IMR-90 (cell line): ENCODE measurements at regions not wholly inside any gene's neighbourhood (a gene's known extent, or its start where the extent isn't known, plus 50 kb on each side); places are given as distances from the start of the nearest gene placed in this dataset.
A peak's percentile ranks its signal among the peaks of the same experiment; 100 is the strongest.

Experiments
- ATAC-seq: fragments of 200-7000 bp; cut with Tn5 transposase; 2 replicates; pipeline ENCODE4 v1.9.1; 2020; ENCODE audit warnings: low read depth, mild to moderate bottlenecking, moderate library complexity
- BruUV-seq: library from RNA; stranded (reverse); fragments of 400-500 nt; replicated peaks from 2 replicates; lab custom pipeline; 2021; lab: Mats Ljungman, UMichigan
- CTCF ChIA-PET: fragments of 300-600 bp; formaldehyde crosslinking; extraction: SDS; loops from one replicate; lab custom pipeline; 2021; ENCODE audit warnings: antibody characterized with exemption; lab: Yijun Ruan, JAX
- POLR2A ChIA-PET: fragments of 300-600 bp; sonication (Branson Sonifier 250); formaldehyde crosslinking; loops from one replicate; lab custom pipeline; 2022; ENCODE audit warnings: antibody characterized with exemption; ENCODE audit not compliant: unreplicated experiment; lab: Charles Lee
- DNase-seq: peaks from one replicate; pipeline ENCODE4 v3.0.0; 2013
- H2AFZ ChIP-seq: replicated peaks from 2 replicates; pipeline ENCODE3; 2013; ENCODE audit warnings: low read length, mild to moderate bottlenecking; ENCODE audit not compliant: poor library complexity
- H2AK5ac ChIP-seq: 2 replicates; pipeline ENCODE4 v1.6.1; 2013; ENCODE audit warnings: low read depth, low read length, inconsistent platforms
- H2AK9ac ChIP-seq: replicated peaks from 2 replicates; pipeline ENCODE3; 2013; ENCODE audit warnings: mild to moderate bottlenecking, low read depth, low read length, moderate library complexity; ENCODE audit not compliant: poor library complexity
- H2BK120ac ChIP-seq: 2 replicates; pipeline ENCODE4 v1.6.1; 2013; ENCODE audit warnings: low read depth, low read length, inconsistent platforms
- H2BK15ac ChIP-seq: 3 replicates; pipeline ENCODE4 v1.6.1; 2013; ENCODE audit warnings: low read depth, low read length, inconsistent platforms
- H2BK20ac ChIP-seq: 2 replicates; pipeline ENCODE4 v1.6.1; 2013; ENCODE audit warnings: low read depth, mild to moderate bottlenecking, inconsistent platforms, low read length, moderate library complexity
- H2BK5ac ChIP-seq: 2 replicates; pipeline ENCODE4 v1.6.1; 2013; ENCODE audit warnings: mild to moderate bottlenecking, low read depth, low read length, inconsistent platforms; ENCODE audit not compliant: poor library complexity, severe bottlenecking
- H3K14ac ChIP-seq: replicated peaks from 2 replicates; pipeline ENCODE4 v1.6.1; 2013; ENCODE audit warnings: low read depth, low read length, inconsistent platforms
- H3K18ac ChIP-seq: 2 replicates; pipeline ENCODE4 v1.6.1; 2013; ENCODE audit warnings: low read depth, low read length, control low read depth
- H3K23ac ChIP-seq: 2 replicates; pipeline ENCODE4 v1.6.1; 2013; ENCODE audit warnings: low read depth, low read length, inconsistent platforms
- H3K27ac ChIP-seq: 2 replicates; pipeline ENCODE4 v1.5.1; 2013; ENCODE audit warnings: mild to moderate bottlenecking, control low read depth, low read length; ENCODE audit not compliant: insufficient read depth
- H3K27me3 ChIP-seq: 2 replicates; pipeline ENCODE4 v1.6.1; 2013; ENCODE audit warnings: low read length; ENCODE audit not compliant: control insufficient read depth, insufficient read depth
- H3K36me3 ChIP-seq: 2 replicates; pipeline ENCODE4 v1.6.1; 2013; ENCODE audit warnings: low read length, mixed read lengths; ENCODE audit not compliant: control insufficient read depth, insufficient read depth
- H3K4ac ChIP-seq: 2 replicates; pipeline ENCODE4 v1.6.1; 2013; ENCODE audit warnings: low read depth, low read length, inconsistent platforms
- H3K4me1 ChIP-seq: 2 replicates; pipeline ENCODE4 v1.6.1; 2013; ENCODE audit warnings: low read length, mixed read lengths; ENCODE audit not compliant: control insufficient read depth, insufficient read depth
- H3K4me2 ChIP-seq: 2 replicates; pipeline ENCODE4 v1.6.1; 2013; ENCODE audit warnings: low read depth, mild to moderate bottlenecking, control low read depth, low read length, moderate library complexity
- H3K4me3 ChIP-seq: 2 replicates; pipeline ENCODE4 v1.5.1; 2013; ENCODE audit warnings: low read depth, mild to moderate bottlenecking, control low read depth, low read length, moderate library complexity; ENCODE audit not compliant: insufficient read depth
- H3K56ac ChIP-seq: 2 replicates; pipeline ENCODE4 v1.6.1; 2013; ENCODE audit warnings: low read length, inconsistent platforms; ENCODE audit not compliant: insufficient read depth; ENCODE audit errors: extremely low read depth
- H3K79me1 ChIP-seq, 2 experiments: 2 replicates each; pipeline ENCODE4 v1.6.1; 2013; ENCODE audit warnings: low read length in 2 of 2, inconsistent platforms in 1 of 2, low read depth in 1 of 2
- H3K9ac ChIP-seq: 2 replicates; pipeline ENCODE4 v1.6.1; 2013; ENCODE audit warnings: low read depth, low read length, control low read depth
- H3K9me1 ChIP-seq: 2 replicates; pipeline ENCODE4 v1.6.1; 2013; ENCODE audit warnings: low read length, inconsistent platforms; ENCODE audit not compliant: insufficient read depth
- H3K9me3 ChIP-seq: 2 replicates; pipeline ENCODE4 v1.6.1; 2013; ENCODE audit warnings: low read length; ENCODE audit not compliant: control insufficient read depth, insufficient read depth
- H4K20me1 ChIP-seq: 2 replicates; pipeline ENCODE4 v1.6.1; 2013; ENCODE audit warnings: low read length, inconsistent platforms; ENCODE audit not compliant: insufficient read depth
- H4K5ac ChIP-seq: 2 replicates; pipeline ENCODE4 v1.6.1; 2013; ENCODE audit warnings: mild to moderate bottlenecking, low read depth, low read length, control low read depth
- H4K8ac ChIP-seq, 2 experiments: 2 replicates each; pipeline ENCODE4 v1.6.1; 2013; ENCODE audit warnings: low read depth in 2 of 2, low read length in 2 of 2, control low read depth in 1 of 2, inconsistent platforms in 1 of 2
- H4K91ac ChIP-seq: 2 replicates; pipeline ENCODE4 v1.6.1; 2013; ENCODE audit warnings: low read depth, low read length, inconsistent platforms; ENCODE audit not compliant: insufficient read depth
- MAFK ChIP-seq: IDR thresholded peaks from 2 replicates; pipeline ENCODE4 v1.6.1; 2012; ENCODE audit warnings: low read depth, low read length, improper control_type of control experiment
- POLR2A ChIP-seq: IDR thresholded peaks from 2 replicates; pipeline ENCODE4 v1.6.1; 2012; ENCODE audit warnings: mild to moderate bottlenecking, low read depth, low read length
- RAD21 ChIP-seq: IDR thresholded peaks from 2 replicates; pipeline ENCODE4 v1.6.1; 2012; ENCODE audit warnings: low read length, improper control_type of control experiment
- RFX5 ChIP-seq: IDR thresholded peaks from 2 replicates; pipeline ENCODE4 v1.8.0; 2012; ENCODE audit warnings: low read depth, mild to moderate bottlenecking, low read length, moderate library complexity
- WGBS, 2 experiments: methylation state at CpG; one replicate each; pipeline versions ENCODE4 v1.1.5 to v1.1.7; 2013; ENCODE audit warnings: missing lambda C conversion rate in 2 of 2; ENCODE audit not compliant: insufficient read length in 1 of 2; ENCODE audit errors: extremely low coverage in 2 of 2; 5-methylcytosine and 5-hydroxymethylcytosine counted together
- dilution Hi-C: fragments of 300-500 bp; cut with HindIII; formaldehyde crosslinking; loops from one replicate; pipeline ENCODE4 v1.14.3; 2018; ENCODE audit warnings: low sequenced_read_pairs; ENCODE audit not compliant: unreplicated experiment
- in situ Hi-C: fragments of 300-500 bp; cut with MboI; formaldehyde crosslinking; loops from 3 replicates; pipeline ENCODE4 v1.14.3; 2019; ENCODE audit warnings: low sequenced_read_pairs, inconsistent platforms, mixed read lengths
- intact Hi-C: fragments of 100-400 bp; cut with micrococcal nuclease; formaldehyde crosslinking; loops from 2 replicates; pipeline ENCODE4 v1.10.0; 2022
- TF ChIP-seq, protein P1 (sequence below): fragments of 150-350 bp; IDR thresholded peaks from 2 replicates; pipeline ENCODE4 v1.6.1; 2017; ENCODE audit warnings: mild to moderate bottlenecking, antibody characterized with exemption, low read length, low read depth

DNA sequence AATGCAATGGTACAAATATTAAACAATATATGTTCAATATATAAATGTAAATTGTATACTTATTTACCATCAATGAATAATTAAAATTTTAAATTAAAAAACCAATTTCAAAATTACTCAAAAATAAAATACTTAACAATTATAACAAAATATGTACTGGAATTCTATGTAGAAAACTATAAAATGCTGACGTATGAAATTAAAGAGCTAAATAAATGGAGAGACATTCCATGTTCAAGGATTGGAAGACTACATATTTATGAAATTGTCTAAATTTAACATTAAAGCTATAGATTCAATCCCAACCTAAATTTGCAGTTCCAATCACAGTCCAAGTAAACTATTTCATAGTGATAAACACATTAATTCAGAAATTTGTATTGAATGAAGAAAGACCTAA is 1522.4 kb downstream of the SI start:
- no peaks in the 10 kb centered on the region for H3K27me3 ChIP-seq
- no peak overlapping the region for H3K56ac ChIP-seq
- H2AK9ac ChIP-seq, result no peak overlapping the region
- H3K18ac ChIP-seq, result no peak overlapping the region
- H3K14ac ChIP-seq, result no peak overlapping the region
- H3K9me3 ChIP-seq, result peaks cover 6% of the 10 kb centered on the region
- CTCF ChIA-PET, result no interaction called here
- BruUV-seq, result no TSS peak
- no peak overlapping the region for H3K9ac ChIP-seq
- H4K91ac ChIP-seq, result no peak overlapping the region
- no peak overlapping the region for H3K27ac ChIP-seq
- H3K9me1 ChIP-seq, result no peaks in the 10 kb centered on the region
- TF ChIP-seq RAD21 (no peak), RFX5 (no peak), MAFK (peak; percentile 55), POLR2A (no peak)
- TF ChIP-seq, protein P1, sequence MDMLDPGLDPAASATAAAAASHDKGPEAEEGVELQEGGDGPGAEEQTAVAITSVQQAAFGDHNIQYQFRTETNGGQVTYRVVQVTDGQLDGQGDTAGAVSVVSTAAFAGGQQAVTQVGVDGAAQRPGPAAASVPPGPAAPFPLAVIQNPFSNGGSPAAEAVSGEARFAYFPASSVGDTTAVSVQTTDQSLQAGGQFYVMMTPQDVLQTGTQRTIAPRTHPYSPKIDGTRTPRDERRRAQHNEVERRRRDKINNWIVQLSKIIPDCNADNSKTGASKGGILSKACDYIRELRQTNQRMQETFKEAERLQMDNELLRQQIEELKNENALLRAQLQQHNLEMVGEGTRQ, result no peak
- ATAC-seq, result no peak
- no peaks in the 10 kb centered on the region for H3K4me1 ChIP-seq
- H3K36me3 ChIP-seq, result no peaks in the 10 kb centered on the region
- intact Hi-C loops (no loop called here), dilution Hi-C loops (no loop called here), in situ Hi-C loops (no loop called here)
- no peak overlapping the region for H2AFZ ChIP-seq
- H2BK15ac ChIP-seq, result no peak overlapping the region
- no CpG with 5 or more reads among the region's 1 CpG for WGBS, 2 experiments
- H4K8ac ChIP-seq, result no peak overlapping the region
- no peak overlapping the region for H2BK5ac ChIP-seq
- no peaks in the 10 kb centered on the region for H4K20me1 ChIP-seq
- no peaks in the 10 kb centered on the region for H3K79me1 ChIP-seq
- no peak overlapping the region for H3K4me2 ChIP-seq
- H2BK20ac ChIP-seq, result no peak overlapping the region
- H3K4ac ChIP-seq, result no peak overlapping the region
- POLR2A ChIA-PET, result no interaction called here
- H2BK120ac ChIP-seq, result no peak overlapping the region
- no peak overlapping the region for H4K5ac ChIP-seq
- no peak overlapping the region for H3K4me3 ChIP-seq
- DNase-seq, result no peak
- no peak overlapping the region for H2AK5ac ChIP-seq
- H3K23ac ChIP-seq, result no peak overlapping the region
